CD14-positive monocyte (primary cell): ENCODE measurements at regions not wholly inside any gene's neighbourhood (a gene's known extent, or its start where the extent isn't known, plus 50 kb on each side); places are given as distances from the start of the nearest gene placed in this dataset.

Source experiments
- DNase-seq, 3 donors: peaks; one replicate each; pipeline ENCODE4 v3.0.0-alpha.2; 2011 to 2022
- H2AFZ ChIP-seq: 2 replicates; pipeline ENCODE4 v1.6.0; 2012; ENCODE audit warnings: mild to moderate bottlenecking, low read depth, low read length, inconsistent platforms; ENCODE audit not compliant: insufficient read depth, poor library complexity, severe bottlenecking
- H3K27ac ChIP-seq, 2 donors: 1 replicate in 1 of 2; 2 replicates in 1 of 2; pipeline ENCODE4 v1.5.1; 2012 to 2013; ENCODE audit warnings: low read length in 2 of 2, control low read depth in 1 of 2, inconsistent platforms in 1 of 2, low read depth in 1 of 2, mild to moderate bottlenecking in 1 of 2
- H3K27me3 ChIP-seq, 2 donors: one replicate each; pipeline versions ENCODE4 v1.6.0 to v1.6.1; 2011 to 2013; ENCODE audit warnings: low read length in 2 of 2; ENCODE audit not compliant: control insufficient read depth in 2 of 2, insufficient read depth in 2 of 2
- H3K36me3 ChIP-seq, 2 donors: replicated peaks in 1 of 2; 1 replicate in 1 of 2; 2 replicates in 1 of 2; pipeline versions ENCODE4 v1.5.1 to v1.6.1; 2012 to 2013; ENCODE audit warnings: low read length in 2 of 2, control low read depth in 1 of 2, inconsistent platforms in 1 of 2, mild to moderate bottlenecking in 1 of 2; ENCODE audit not compliant: insufficient read depth in 2 of 2, control insufficient read depth in 1 of 2
- H3K4me1 ChIP-seq, 2 donors: 1 replicate in 1 of 2; 2 replicates in 1 of 2; pipeline versions ENCODE4 v1.5.1 to v1.6.1; 2012 to 2013; ENCODE audit warnings: low read length in 2 of 2, control low read depth in 1 of 2, inconsistent platforms in 1 of 2, mild to moderate bottlenecking in 1 of 2, moderate library complexity in 1 of 2; ENCODE audit not compliant: insufficient read depth in 2 of 2, control insufficient read depth in 1 of 2
- H3K4me2 ChIP-seq: replicated peaks from 2 replicates; pipeline ENCODE3; 2012; ENCODE audit warnings: low read length, moderate library complexity, mild to moderate bottlenecking; ENCODE audit not compliant: poor library complexity, severe bottlenecking; ENCODE audit errors: extremely low read depth
- H3K4me3 ChIP-seq, 3 experiments: fragments of 200-600 bp in 1 of 3; sonication (generic) in 1 of 3; replicated peaks in 1 of 3; 1 replicate in 2 of 3; 2 replicates in 1 of 3; pipeline ENCODE4 v1.5.1; 2011 to 2013; ENCODE audit warnings: low read length in 3 of 3, mild to moderate bottlenecking in 3 of 3, control low read depth in 2 of 3, low read depth in 2 of 3, inconsistent platforms in 1 of 3, moderate library complexity in 1 of 3
- H3K79me2 ChIP-seq: 2 replicates; pipeline ENCODE4 v1.6.0; 2012; ENCODE audit warnings: mild to moderate bottlenecking, control low read depth, inconsistent platforms, low read length, moderate library complexity; ENCODE audit not compliant: insufficient read depth
- H3K9ac ChIP-seq: 2 replicates; pipeline ENCODE4 v1.6.0; 2017; ENCODE audit warnings: low read length, mild to moderate bottlenecking; ENCODE audit not compliant: insufficient read depth, poor library complexity, severe bottlenecking
- H3K9me3 ChIP-seq, 2 donors: replicated peaks in 1 of 2; 1 replicate in 1 of 2; 2 replicates in 1 of 2; pipeline versions ENCODE4 v1.5.1 to v1.6.1; 2012 to 2013; ENCODE audit warnings: low read length in 2 of 2, control low read depth in 1 of 2; ENCODE audit not compliant: control insufficient read depth in 1 of 2, insufficient read depth in 1 of 2
- H4K20me1 ChIP-seq: 2 replicates; pipeline ENCODE4 v1.6.0; 2012; ENCODE audit warnings: mild to moderate bottlenecking, low read length, control low read depth, moderate library complexity; ENCODE audit not compliant: insufficient read depth
- H3K27ac Mint-ChIP-seq, 7 donors: one replicate each; pipeline ENCODE4 v1.8.0; 2020; ENCODE audit warnings: mild to moderate bottlenecking in 7 of 7, mixed read lengths in 7 of 7, moderate library complexity in 6 of 7, inconsistent platforms in 2 of 7
- H3K27me3 Mint-ChIP-seq, 3 donors: one replicate each; pipeline ENCODE4 v1.8.0; 2021 to 2022; ENCODE audit warnings: low read depth in 3 of 3, mild to moderate bottlenecking in 3 of 3, mixed read lengths in 3 of 3, moderate library complexity in 3 of 3, inconsistent platforms in 1 of 3
- H3K36me3 Mint-ChIP-seq, 2 donors: one replicate each; pipeline ENCODE4 v1.8.0; 2020; ENCODE audit warnings: mixed read lengths in 2 of 2, inconsistent platforms in 1 of 2, mild to moderate bottlenecking in 1 of 2
- H3K4me1 Mint-ChIP-seq: one replicate; pipeline ENCODE4 v1.8.0; 2020; ENCODE audit warnings: mild to moderate bottlenecking, mixed read lengths
- H3K4me3 Mint-ChIP-seq, 2 donors: one replicate each; pipeline ENCODE4 v1.8.0; 2020; ENCODE audit warnings: mild to moderate bottlenecking in 2 of 2, mixed read lengths in 2 of 2, moderate library complexity in 1 of 2
- H3K9me3 Mint-ChIP-seq, 7 donors: one replicate each; pipeline ENCODE4 v1.8.0; 2020 to 2022; ENCODE audit warnings: mixed read lengths in 7 of 7, mild to moderate bottlenecking in 6 of 7, moderate library complexity in 6 of 7, inconsistent platforms in 2 of 7
- CTCF ChIP-seq: fragments of 200-600 bp; IDR thresholded peaks from one replicate; pipeline ENCODE4 v1.8.0; 2022; ENCODE audit warnings: antibody characterized with exemption, mild to moderate bottlenecking
- WGBS: methylation state at CpG from one replicate; pipeline ENCODE4 v1.1.5; 2013; ENCODE audit warnings: missing lambda C conversion rate; ENCODE audit not compliant: insufficient coverage; 5-methylcytosine and 5-hydroxymethylcytosine counted together
- intact Hi-C, 2 donors: fragments of 100-400 bp; cut with micrococcal nuclease; formaldehyde crosslinking; loops; one replicate each; pipeline versions ENCODE4 v1.15.0 to v1.15.1; 2023

- no peak for TF ChIP-seq CTCF
- no peak overlapping the region for H3K27ac ChIP-seq
- H2AFZ ChIP-seq, result no peak overlapping the region
- H3K4me1 Mint-ChIP-seq, result peaks cover 20% of the 10 kb centered on the region
- no peaks in the 10 kb centered on the region for H3K27me3 ChIP-seq
- H3K36me3 Mint-ChIP-seq, result no peaks in the 10 kb centered on the region
- H3K9ac ChIP-seq, result no peak overlapping the region
- peaks cover 5 to 13% (median 10%) of the 10 kb centered on the region in 3 donors for H3K27me3 Mint-ChIP-seq
- H3K9me3 ChIP-seq, result no peaks in the 10 kb centered on the region
- no peak overlapping the region for H3K4me2 ChIP-seq
- H3K4me1 ChIP-seq, result peaks cover 7 to 10% of the 10 kb centered on the region in 2 donors
- DNase-seq, result no peak
- intact Hi-C loops, result loop anchor here in 1 of 2 donors (5.0 kb wide), 1 partner anchor 211 kb away; no protein-coding TSS in a partner anchor
- no peak overlapping the region for H3K4me3 ChIP-seq
- peak overlapping the region in 1 of 7 donors; percentile 34 for H3K27ac Mint-ChIP-seq
- no peaks in the 10 kb centered on the region for H3K36me3 ChIP-seq
- H3K9me3 Mint-ChIP-seq, result peaks cover 0 to 2% (median 0%) of the 10 kb centered on the region in 7 donors
- H3K4me3 Mint-ChIP-seq, result no peak overlapping the region
- no peaks in the 10 kb centered on the region for H4K20me1 ChIP-seq
- no peaks in the 10 kb centered on the region for H3K79me2 ChIP-seq
- 94% methylated on average over 11 of the region's 11 CpGs for WGBS
These were observed 100.6 kb upstream of the DUSP22 start for GRCh38 chr6:191487-192312.

GRCh38 chr6:192313-192664 is 100.0 kb upstream of the DUSP22 start:
- H3K4me3 ChIP-seq, result no peak overlapping the region
- Mint-ChIP-seq H3K4me1 (peaks cover 18% of the 10 kb centered on the region), H3K4me3 (no peak overlapping the region), H3K9me3 (peaks cover 0 to 2% (median 0%) of the 10 kb centered on the region in 7 donors), H3K27me3 (peaks cover 5 to 13% (median 10%) of the 10 kb centered on the region in 3 donors), H3K36me3 (no peaks in the 10 kb centered on the region), H3K27ac (no peak overlapping the region)
- no peaks in the 10 kb centered on the region for H3K9me3 ChIP-seq
- no peaks in the 10 kb centered on the region for H3K27me3 ChIP-seq
- H4K20me1 ChIP-seq, result no peaks in the 10 kb centered on the region
- H3K4me2 ChIP-seq, result no peak overlapping the region
- H2AFZ ChIP-seq, result no peak overlapping the region
- intact Hi-C loops, result loop anchor here in 1 of 2 donors (5.0 kb wide), 1 partner anchor 210 kb away; no protein-coding TSS in a partner anchor
- WGBS, result 91% methylated on average over 5 of the region's 9 CpGs
- H3K4me1 ChIP-seq, result peaks cover 6 to 7% of the 10 kb centered on the region in 2 donors
- TF ChIP-seq CTCF, result no peak
- no peak overlapping the region for H3K9ac ChIP-seq
- no peaks in the 10 kb centered on the region for H3K79me2 ChIP-seq
- H3K36me3 ChIP-seq, result no peaks in the 10 kb centered on the region
- H3K27ac ChIP-seq, result no peak overlapping the region
- DNase-seq, result no peak
